ENCODE measurements at regions not wholly inside any gene's neighbourhood (a gene's known extent, or its start where the extent isn't known, plus 50 kb on each side); places are given as distances from the start of the nearest gene placed in this dataset.
"Not testable (repeated sequence)": the region's sequence is repeated elsewhere in the genome, so short reads cannot be mapped to it uniquely, and the experiment has no call there.

- no peak for DNase-seq
Measured at GRCh38 chr11:38700111-38700510, 2102.1 kb upstream of the RAG2 start.

GRCh38 chr11:38693306-38693705 lies 2095.3 kb upstream of the RAG2 start:
- DNase-seq = no peak

GRCh38 chr11:38690211-38690610 lies 2092.2 kb upstream of the RAG2 start:
- not testable (repeated sequence) for DNase-seq

GRCh38 chr11:38687008-38687407 lies 2089.0 kb upstream of the RAG2 start:
- no peak for DNase-seq

- DNase-seq = no peak
Measured at GRCh38 chr11:38683484-38683883, 2085.4 kb upstream of the RAG2 start.

GRCh38 chr11:38680746-38681145 lies 2082.7 kb upstream of the RAG2 start:
- DNase-seq = no peak

- no peak for DNase-seq
Measured at GRCh38 chr11:38680166-38680565, 2082.1 kb upstream of the RAG2 start.

- no peak for DNase-seq
Measured at GRCh38 chr11:38672445-38672844, 2074.4 kb upstream of the RAG2 start.

GRCh38 chr11:38667359-38667758 lies 2069.3 kb upstream of the RAG2 start:
- no peak for DNase-seq

GRCh38 chr11:38648604-38649003 lies 2050.6 kb upstream of the RAG2 start:
- no peak for DNase-seq

- DNase-seq = no peak
Measured at GRCh38 chr11:38646382-38646781, 2048.3 kb upstream of the RAG2 start.

GRCh38 chr11:38640854-38641253 lies 2042.8 kb upstream of the RAG2 start:
- no peak for DNase-seq

GRCh38 chr11:38612701-38613100 lies 2014.7 kb upstream of the RAG2 start:
- no peak for DNase-seq

GRCh38 chr11:38601371-38601770 lies 2003.3 kb upstream of the RAG2 start:
- DNase-seq = not testable (repeated sequence)

- DNase-seq = no peak
Measured at GRCh38 chr11:38598418-38598817, 2000.4 kb upstream of the RAG2 start.

GRCh38 chr11:38595359-38596016 lies 1997.5 kb upstream of the RAG2 start:
- DNase-seq = not testable (repeated sequence)

GRCh38 chr11:38594895-38595294 lies 1996.9 kb upstream of the RAG2 start:
- no peak for DNase-seq

- DNase-seq = no peak
Measured at GRCh38 chr11:38593649-38594048, 1995.6 kb upstream of the RAG2 start.

GRCh38 chr11:38582756-38583155 lies 1984.7 kb upstream of the RAG2 start:
- no peak for DNase-seq

- no peak for DNase-seq
Measured at GRCh38 chr11:38582151-38582550, 1984.1 kb upstream of the RAG2 start.

GRCh38 chr11:38577769-38578168 lies 1979.7 kb upstream of the RAG2 start:
- DNase-seq = no peak

GRCh38 chr11:38562562-38562961 lies 1964.5 kb upstream of the RAG2 start:
- DNase-seq = no peak

- no peak for DNase-seq
Measured at GRCh38 chr11:38553148-38553547, 1955.1 kb upstream of the RAG2 start.

GRCh38 chr11:38547462-38547861 lies 1949.4 kb upstream of the RAG2 start:
- DNase-seq = no peak

GRCh38 chr11:38543986-38544385 lies 1946.0 kb upstream of the RAG2 start:
- DNase-seq = no peak

All from CD4-positive, alpha-beta T cell treated with Interleukin-17A for 1 hour (primary cell).